ENCODE measurements at regions not wholly inside any gene's neighbourhood (a gene's known extent, or its start where the extent isn't known, plus 50 kb on each side); places are given as distances from the start of the nearest gene placed in this dataset.

DNA sequence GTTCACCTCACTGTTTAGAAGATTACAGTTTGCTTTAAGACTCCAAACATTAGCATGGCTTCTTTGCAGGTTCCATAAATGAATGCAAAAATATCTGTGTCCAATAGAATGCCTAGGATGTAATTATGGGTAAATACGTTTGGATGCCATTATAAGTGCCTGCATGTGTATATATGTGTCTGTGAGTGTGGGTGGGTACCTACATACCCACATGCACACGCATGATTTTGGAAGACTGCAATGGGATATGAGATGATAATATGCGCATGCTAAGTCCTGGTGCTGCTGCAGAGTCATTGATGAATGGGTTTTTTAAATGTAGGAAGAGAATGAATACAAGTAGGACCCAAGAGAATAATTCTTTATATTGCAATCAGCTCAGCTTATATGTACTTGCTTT is 406.4 kb downstream of the ZSWIM6 start:
- Histone ChIP-seq H3K27me3 (ENCODE audit: control insufficient read depth, insufficient read depth, low read length) (no peaks in the 10 kb centered on the region), H3K27ac (ENCODE audit: low read depth in 2 of 2, low read length in 2 of 2) (no peak overlapping the region), H3K9ac (ENCODE audit: low read length in 3 of 3) (no peak overlapping the region), H3K36me3 (ENCODE audit: control insufficient read depth in 2 of 3, insufficient read depth in 3 of 3, low read length in 3 of 3) (no peaks in the 10 kb centered on the region), H3K9me3 (ENCODE audit: control insufficient read depth in 2 of 3, insufficient read depth in 1 of 3, low read length in 3 of 3) (no peaks in the 10 kb centered on the region), H3K4me1 (ENCODE audit: control insufficient read depth in 2 of 3, insufficient read depth in 2 of 3, low read depth in 1 of 3, low read length in 3 of 3) (peaks cover 0 to 31% (median 13%) of the 10 kb centered on the region in 3 donors), H3K4me3 (ENCODE audit: low read length in 3 of 3) (no peak overlapping the region)
- intact Hi-C loops (cut with DNase I): no loop called here
- TF ChIP-seq, protein P1, sequence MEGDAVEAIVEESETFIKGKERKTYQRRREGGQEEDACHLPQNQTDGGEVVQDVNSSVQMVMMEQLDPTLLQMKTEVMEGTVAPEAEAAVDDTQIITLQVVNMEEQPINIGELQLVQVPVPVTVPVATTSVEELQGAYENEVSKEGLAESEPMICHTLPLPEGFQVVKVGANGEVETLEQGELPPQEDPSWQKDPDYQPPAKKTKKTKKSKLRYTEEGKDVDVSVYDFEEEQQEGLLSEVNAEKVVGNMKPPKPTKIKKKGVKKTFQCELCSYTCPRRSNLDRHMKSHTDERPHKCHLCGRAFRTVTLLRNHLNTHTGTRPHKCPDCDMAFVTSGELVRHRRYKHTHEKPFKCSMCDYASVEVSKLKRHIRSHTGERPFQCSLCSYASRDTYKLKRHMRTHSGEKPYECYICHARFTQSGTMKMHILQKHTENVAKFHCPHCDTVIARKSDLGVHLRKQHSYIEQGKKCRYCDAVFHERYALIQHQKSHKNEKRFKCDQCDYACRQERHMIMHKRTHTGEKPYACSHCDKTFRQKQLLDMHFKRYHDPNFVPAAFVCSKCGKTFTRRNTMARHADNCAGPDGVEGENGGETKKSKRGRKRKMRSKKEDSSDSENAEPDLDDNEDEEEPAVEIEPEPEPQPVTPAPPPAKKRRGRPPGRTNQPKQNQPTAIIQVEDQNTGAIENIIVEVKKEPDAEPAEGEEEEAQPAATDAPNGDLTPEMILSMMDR (IDR thresholded peaks at IDR 0.05; ENCODE audit: borderline replicate concordance, extremely low read depth, insufficient read depth): no peak
- DNase-seq (no peak), FAIRE-seq (no peak)

DNA sequence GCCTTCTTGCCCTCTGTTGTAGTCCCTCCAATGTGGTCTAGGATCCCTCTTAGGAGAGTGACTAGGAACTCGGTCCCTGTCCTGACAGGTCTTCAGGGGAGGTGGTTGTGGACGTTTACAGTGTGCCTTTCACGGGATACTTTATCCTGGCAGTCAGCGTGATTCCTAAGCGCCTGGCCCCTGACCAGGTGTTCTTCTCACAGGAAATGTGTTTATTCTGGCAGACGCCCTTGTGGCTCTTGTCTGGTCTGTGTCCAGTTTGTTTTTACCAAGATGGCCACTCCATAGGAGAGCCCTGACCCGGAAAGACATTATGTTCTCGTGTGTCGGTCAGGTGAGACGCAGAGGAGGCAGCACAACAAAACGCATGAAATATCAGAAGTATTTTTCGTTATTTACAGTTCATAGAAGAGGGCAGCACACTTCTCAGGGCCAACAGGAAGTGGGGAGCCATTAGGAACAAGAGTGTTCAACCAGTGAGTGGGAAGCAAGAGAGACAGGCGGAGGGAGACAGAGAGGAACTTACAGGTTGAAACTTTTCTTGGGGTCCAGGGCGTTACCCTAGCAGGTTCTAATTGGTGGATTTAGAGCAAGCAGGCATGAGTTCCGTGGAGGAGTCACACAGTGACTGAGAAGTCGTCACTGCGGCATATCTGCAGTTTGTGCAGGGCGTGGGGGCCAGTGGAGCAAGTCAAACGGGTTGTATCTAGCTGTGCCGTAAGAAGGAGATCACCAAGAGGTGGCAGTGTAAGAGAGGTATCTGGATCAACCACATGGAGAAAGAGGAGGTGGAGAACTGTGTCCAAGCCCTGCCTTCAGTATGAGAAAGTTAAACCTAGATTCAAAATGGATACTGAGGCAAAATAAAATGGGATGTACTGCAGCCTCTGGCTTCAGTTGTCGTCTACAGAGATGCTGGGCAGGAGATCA is 412.9 kb downstream of the ZSWIM6 start:
- Histone ChIP-seq H3K27ac (ENCODE audit: low read depth in 2 of 2, low read length in 2 of 2) (no peak overlapping the region), H3K4me1 (ENCODE audit: control insufficient read depth in 2 of 3, insufficient read depth in 2 of 3, low read depth in 1 of 3, low read length in 3 of 3) (no peaks in the 10 kb centered on the region), H3K9ac (ENCODE audit: low read length in 3 of 3) (no peak overlapping the region), H3K9me3 (ENCODE audit: control insufficient read depth in 2 of 3, insufficient read depth in 1 of 3, low read length in 3 of 3) (no peaks in the 10 kb centered on the region), H3K27me3 (ENCODE audit: control insufficient read depth, insufficient read depth, low read length) (no peaks in the 10 kb centered on the region), H3K4me3 (ENCODE audit: low read length in 3 of 3) (no peak overlapping the region), H3K36me3 (ENCODE audit: control insufficient read depth in 2 of 3, insufficient read depth in 3 of 3, low read length in 3 of 3) (no peaks in the 10 kb centered on the region)
- intact Hi-C loops (cut with DNase I): no loop called here
- TF ChIP-seq, protein P1 (IDR thresholded peaks at IDR 0.05; ENCODE audit: borderline replicate concordance, extremely low read depth, insufficient read depth): no peak
- peak in 3 of 5 donors; percentile 33 to 50 (median 48) for DNase-seq
- no peak for FAIRE-seq

- DNase-seq (no peak), FAIRE-seq (no peak)
- intact Hi-C loops (cut with DNase I): no loop called here
- no peaks in the 10 kb centered on the region for H3K27me3 ChIP-seq (ENCODE audit: control insufficient read depth, insufficient read depth, low read length)
- no peak overlapping the region for H3K27ac ChIP-seq (ENCODE audit: low read depth in 2 of 2, low read length in 2 of 2)
- TF ChIP-seq, protein P1 (IDR thresholded peaks at IDR 0.05; ENCODE audit: borderline replicate concordance, extremely low read depth, insufficient read depth): no peak
- H3K36me3 ChIP-seq (ENCODE audit: control insufficient read depth in 2 of 3, insufficient read depth in 3 of 3, low read length in 3 of 3): no peaks in the 10 kb centered on the region
- H3K9me3 ChIP-seq (ENCODE audit: control insufficient read depth in 2 of 3, insufficient read depth in 1 of 3, low read length in 3 of 3): no peaks in the 10 kb centered on the region
- H3K4me1 ChIP-seq (ENCODE audit: control insufficient read depth in 2 of 3, insufficient read depth in 2 of 3, low read depth in 1 of 3, low read length in 3 of 3): no peaks in the 10 kb centered on the region
- no peak overlapping the region for H3K4me3 ChIP-seq (ENCODE audit: low read length in 3 of 3)
- no peak overlapping the region for H3K9ac ChIP-seq (ENCODE audit: low read length in 3 of 3)
Observed at GRCh38 chr5:61746831-61747575, 414.9 kb downstream of the ZSWIM6 start.

Data from kidney (tissue), 13 donors.